Activated T-helper 17 cell treated with anti-CD3 and anti-CD28 coated beads, Interleukin-2, amount 50 U/mL, for 72 hours (primary cell): ENCODE measurements at regions not wholly inside any gene's neighbourhood (a gene's known extent, or its start where the extent isn't known, plus 50 kb on each side); places are given as distances from the start of the nearest gene placed in this dataset.

Experiments
- ATAC-seq: fragments of 150-1000 bp; cut with Tn5 transposase; replicated peaks from 2 replicates; pipeline ENCODE4 v1.10.0; 2021; ENCODE audit warnings: mild to moderate bottlenecking, moderate library complexity
- H3K27ac Mint-ChIP-seq: one replicate; pipeline ENCODE4 v1.8.0; 2022; ENCODE audit warnings: mixed read lengths
- H3K27me3 Mint-ChIP-seq: one replicate; pipeline ENCODE4 v1.8.0; 2022; ENCODE audit warnings: mixed read lengths
- H3K36me3 Mint-ChIP-seq: one replicate; pipeline ENCODE4 v1.8.0; 2022; ENCODE audit warnings: low read depth, mild to moderate bottlenecking, mixed read lengths
- H3K4me1 Mint-ChIP-seq: one replicate; pipeline ENCODE4 v1.8.0; 2022; ENCODE audit warnings: mixed read lengths
- H3K4me3 Mint-ChIP-seq: one replicate; pipeline ENCODE4 v1.8.0; 2022; ENCODE audit warnings: mild to moderate bottlenecking, mixed read lengths
- H3K9me3 Mint-ChIP-seq: one replicate; pipeline ENCODE4 v1.8.0; 2022; ENCODE audit warnings: mixed read lengths

DNA sequence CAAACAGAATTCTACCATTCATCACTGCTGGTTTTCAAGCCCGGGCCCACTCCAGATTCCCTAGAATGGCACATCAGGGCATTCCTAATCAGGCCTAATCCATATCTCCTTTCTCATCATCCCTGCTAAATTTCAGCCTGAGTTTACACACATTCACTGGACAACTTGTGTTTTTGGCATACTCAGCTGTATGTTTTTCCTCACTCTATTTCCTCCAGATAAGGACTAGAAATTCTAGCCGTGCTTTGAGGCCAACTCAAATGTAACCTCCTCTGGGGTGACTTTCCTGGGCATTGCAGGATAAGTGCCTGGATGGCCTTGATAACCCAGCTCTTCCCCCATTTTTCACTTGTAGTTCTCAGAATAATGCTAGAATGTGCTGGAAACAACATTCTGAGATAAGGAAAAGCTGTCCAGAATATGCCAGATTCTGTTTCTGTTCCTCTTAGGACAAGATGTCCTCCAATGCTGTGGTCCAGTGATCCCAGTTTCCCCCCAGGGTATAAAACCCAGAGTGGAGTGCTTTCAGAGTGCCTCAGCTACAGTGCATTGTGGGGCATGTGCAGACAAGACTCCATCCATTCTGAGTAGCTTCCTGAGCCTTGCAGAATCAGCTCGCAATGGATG, 66.9 kb upstream of the CLDN10 start:
- no peak overlapping the region for H3K4me3 Mint-ChIP-seq
- no peak for ATAC-seq
- H3K4me1 Mint-ChIP-seq: no peaks in the 10 kb centered on the region
- H3K36me3 Mint-ChIP-seq: no peaks in the 10 kb centered on the region
- H3K27me3 Mint-ChIP-seq: no peaks in the 10 kb centered on the region
- H3K9me3 Mint-ChIP-seq: no peaks in the 10 kb centered on the region
- H3K27ac Mint-ChIP-seq: no peak overlapping the region

DNA sequence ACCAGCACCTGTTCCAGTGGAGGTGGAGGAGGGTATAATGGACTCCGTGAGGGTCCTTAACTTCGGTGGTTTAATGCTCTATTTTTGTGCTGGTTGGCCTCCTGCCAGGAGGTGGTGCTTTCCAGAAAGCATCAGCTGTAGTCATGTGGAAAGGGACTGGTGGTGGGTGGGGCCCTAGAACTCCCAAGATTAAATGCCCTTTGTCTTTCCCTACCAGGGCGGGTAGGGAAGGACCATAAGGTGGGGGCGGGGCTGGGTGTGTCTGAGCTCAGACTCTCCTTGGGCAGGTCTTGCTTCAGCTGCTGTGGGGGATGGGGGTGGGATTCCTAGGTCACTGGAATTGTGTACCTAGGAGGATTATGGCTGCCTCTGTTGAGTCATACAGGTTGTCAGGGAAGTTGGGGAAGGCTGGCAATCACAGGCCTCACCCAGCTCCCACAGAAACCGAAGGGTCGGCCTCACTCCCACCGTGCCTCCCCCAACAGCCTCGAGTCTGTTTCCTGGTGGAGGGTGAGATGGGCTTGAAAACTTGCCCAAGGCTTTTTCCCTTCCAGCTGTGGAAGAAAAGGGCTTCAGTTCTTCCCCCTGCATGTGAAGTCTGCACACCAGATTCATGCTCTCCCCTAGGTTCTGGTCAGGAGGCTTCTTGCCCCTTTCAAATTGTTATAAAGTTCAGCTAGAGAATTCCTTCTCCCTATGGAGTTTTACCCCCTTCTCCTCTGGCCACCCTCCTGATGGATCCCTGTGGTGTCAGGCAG, 60.3 kb upstream of the CLDN10 start:
- H3K4me3 Mint-ChIP-seq: no peak overlapping the region
- peaks cover 8% of the 10 kb centered on the region for H3K9me3 Mint-ChIP-seq
- no peak overlapping the region for H3K27ac Mint-ChIP-seq
- H3K27me3 Mint-ChIP-seq: peaks cover 11% of the 10 kb centered on the region
- H3K4me1 Mint-ChIP-seq: no peaks in the 10 kb centered on the region
- no peaks in the 10 kb centered on the region for H3K36me3 Mint-ChIP-seq
- no peak for ATAC-seq

DNA sequence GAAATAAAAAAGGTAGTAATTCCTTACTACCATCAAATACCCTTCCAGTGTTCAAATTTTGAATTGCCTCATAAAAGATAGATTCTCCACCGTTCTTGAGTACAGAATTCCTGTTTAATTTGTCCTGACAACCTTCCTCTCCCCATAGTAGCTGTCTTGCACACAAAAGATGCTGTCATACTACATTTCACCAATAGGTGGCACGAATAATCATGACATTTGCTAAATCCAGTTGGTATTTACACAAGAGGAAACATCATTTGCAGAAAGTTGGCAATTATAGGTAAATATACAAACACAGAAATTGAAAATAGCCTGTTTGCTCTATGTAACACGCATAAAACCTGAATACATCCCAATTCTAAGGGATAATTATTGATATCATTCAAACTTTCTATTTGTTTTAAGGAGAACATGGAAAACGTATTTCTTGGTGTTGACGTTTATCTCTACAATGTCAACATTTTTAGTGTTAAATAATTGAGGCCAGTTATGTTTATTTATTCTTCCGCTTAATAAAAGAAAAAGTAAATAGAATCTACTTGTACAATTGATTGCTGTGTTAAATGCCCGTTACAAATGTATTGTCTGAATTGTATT, 58.3 kb upstream of the CLDN10 start:
- Mint-ChIP-seq H3K4me3 (no peak overlapping the region), H3K9me3 (peaks cover 8% of the 10 kb centered on the region), H3K4me1 (no peaks in the 10 kb centered on the region), H3K27me3 (peaks cover 11% of the 10 kb centered on the region), H3K27ac (no peak overlapping the region), H3K36me3 (no peaks in the 10 kb centered on the region)
- no peak for ATAC-seq

DNA sequence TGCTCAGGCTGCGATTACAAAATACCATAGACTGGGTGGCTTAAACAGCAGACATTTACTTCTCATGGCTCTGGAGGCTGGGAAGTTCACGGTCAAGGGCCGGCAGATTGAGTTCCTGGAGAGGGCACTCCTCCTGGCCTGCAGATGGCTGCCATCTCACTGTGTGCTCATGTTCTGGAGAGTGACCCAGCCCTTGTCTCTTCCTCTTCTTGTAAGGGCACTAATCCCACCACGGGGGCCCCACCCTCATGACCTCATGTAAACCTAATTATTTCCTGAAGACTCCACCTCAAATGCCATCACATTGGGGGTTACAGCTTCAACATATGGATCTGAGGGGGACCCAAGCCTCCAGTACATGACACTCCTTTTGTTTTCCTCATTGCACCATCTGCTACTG, 56.0 kb upstream of the CLDN10 start:
- H3K4me3 Mint-ChIP-seq: no peak overlapping the region
- peaks cover 17% of the 10 kb centered on the region for H3K27me3 Mint-ChIP-seq
- no peaks in the 10 kb centered on the region for H3K36me3 Mint-ChIP-seq
- H3K9me3 Mint-ChIP-seq: peaks cover 8% of the 10 kb centered on the region
- ATAC-seq: no peak
- H3K27ac Mint-ChIP-seq: no peak overlapping the region
- no peaks in the 10 kb centered on the region for H3K4me1 Mint-ChIP-seq

DNA sequence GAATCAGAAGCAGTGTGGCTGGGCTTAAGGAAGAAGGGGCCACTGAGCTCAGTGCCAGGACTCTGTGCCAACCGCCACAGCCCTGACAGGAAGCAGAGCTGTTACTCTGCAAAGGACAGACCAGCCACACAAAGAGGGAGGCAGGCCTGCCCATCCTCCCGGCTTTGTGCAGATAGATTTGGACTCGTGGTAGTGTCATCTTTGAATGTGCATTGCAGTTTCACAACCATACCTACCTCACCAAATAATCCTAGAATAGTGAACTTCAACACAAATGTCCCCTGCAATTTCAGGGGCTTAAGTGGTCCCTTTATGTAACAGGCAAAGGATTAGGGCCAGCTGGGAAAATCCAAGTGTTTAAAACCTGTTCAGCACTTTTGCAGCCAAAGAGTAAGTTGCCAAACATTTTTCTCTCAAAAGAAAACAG, 55.1 kb upstream of the CLDN10 start:
- Mint-ChIP-seq H3K27me3 (peaks cover 20% of the 10 kb centered on the region), H3K4me1 (no peaks in the 10 kb centered on the region), H3K27ac (no peak overlapping the region), H3K36me3 (no peaks in the 10 kb centered on the region), H3K9me3 (peaks cover 8% of the 10 kb centered on the region), H3K4me3 (no peak overlapping the region)
- no peak for ATAC-seq

DNA sequence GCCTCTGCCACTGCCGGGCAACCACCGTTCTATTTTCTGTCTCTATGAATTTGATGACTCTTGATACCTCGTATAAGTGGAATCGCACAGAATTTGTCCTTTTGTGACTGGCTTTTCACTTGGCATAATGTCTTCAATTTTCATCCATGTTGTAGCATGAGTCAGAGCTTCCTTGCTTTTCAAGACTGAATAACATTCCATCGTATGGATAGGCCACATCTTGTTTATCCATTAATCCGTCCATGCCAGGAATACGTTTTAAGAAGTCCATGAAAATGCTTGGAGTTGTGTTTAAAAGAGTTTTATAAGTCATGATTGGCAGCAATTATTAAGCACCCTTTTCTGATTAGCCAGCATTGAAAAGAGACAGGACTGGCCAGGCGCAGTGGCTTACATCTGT, 53.6 kb upstream of the CLDN10 start:
- peaks cover 23% of the 10 kb centered on the region for H3K27me3 Mint-ChIP-seq
- H3K4me3 Mint-ChIP-seq: no peak overlapping the region
- no peaks in the 10 kb centered on the region for H3K4me1 Mint-ChIP-seq
- H3K27ac Mint-ChIP-seq: no peak overlapping the region
- H3K36me3 Mint-ChIP-seq: no peaks in the 10 kb centered on the region
- H3K9me3 Mint-ChIP-seq: peaks cover 8% of the 10 kb centered on the region
- ATAC-seq: no peak

DNA sequence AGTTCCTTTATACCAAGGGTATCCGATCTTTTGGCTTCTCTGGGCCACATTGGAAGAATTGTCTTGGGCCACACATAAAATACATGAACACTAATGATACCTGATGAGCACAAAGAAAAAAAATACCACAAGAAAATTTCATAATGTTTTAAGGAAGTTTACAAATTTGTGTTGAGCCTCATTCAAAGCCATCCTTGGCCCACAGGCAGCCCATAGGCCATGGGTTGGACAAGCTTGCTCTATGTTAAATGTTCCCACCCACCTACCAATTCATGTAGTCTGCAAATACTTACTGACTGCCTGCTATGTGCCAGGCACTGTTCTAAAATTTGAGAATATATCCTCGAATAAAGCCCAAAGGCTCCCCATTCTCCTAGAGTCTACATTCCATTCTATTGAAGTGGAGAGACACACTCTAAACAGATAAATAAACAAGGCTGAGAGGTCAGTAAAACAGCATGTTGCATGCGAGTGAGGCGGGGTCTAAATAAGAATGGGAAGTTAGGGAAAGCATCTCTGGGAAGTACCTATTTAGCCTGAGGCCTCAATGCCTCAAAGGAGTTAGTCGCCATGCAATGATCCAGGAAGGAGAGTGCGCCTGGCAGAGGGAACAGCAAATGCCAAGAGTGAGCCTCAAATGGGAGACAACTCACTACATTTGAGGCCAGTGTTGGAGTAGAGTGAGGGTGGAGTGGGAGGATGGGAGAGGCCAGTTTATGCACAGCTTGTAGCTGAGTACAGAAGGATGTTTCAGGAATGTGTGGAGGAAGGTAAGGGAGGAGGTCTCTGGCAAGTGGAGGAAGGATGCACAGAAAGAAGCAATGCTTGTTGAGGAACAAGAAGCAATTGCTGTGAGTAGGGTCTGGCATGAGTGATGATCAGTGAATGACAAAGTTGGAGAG, 52.5 kb upstream of the CLDN10 start:
- H3K4me3 Mint-ChIP-seq: no peak overlapping the region
- no peak for ATAC-seq
- no peak overlapping the region for H3K27ac Mint-ChIP-seq
- peaks cover 20% of the 10 kb centered on the region for H3K27me3 Mint-ChIP-seq
- peaks cover 8% of the 10 kb centered on the region for H3K9me3 Mint-ChIP-seq
- H3K36me3 Mint-ChIP-seq: no peaks in the 10 kb centered on the region
- H3K4me1 Mint-ChIP-seq: no peaks in the 10 kb centered on the region

DNA sequence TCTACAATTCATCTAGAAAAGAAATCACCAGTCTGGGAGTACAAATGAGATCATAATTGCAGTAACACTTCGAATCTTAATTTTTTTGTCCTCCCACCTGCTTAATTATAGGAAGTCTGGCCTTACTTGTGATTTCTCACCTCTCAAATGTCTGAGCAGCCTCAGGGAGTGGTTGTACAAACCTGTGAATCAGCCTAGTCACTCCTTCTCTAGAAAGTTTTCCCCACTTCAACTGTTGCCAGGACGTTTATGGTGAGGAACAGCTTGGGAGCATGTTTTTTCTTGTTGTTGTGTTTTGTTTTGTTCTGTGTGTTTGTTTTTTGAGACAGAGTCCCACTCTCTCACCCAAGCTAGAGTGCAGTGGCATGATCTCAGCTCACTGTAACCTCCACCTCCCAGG, 50.3 kb upstream of the CLDN10 start:
- Mint-ChIP-seq H3K4me3 (no peak overlapping the region), H3K9me3 (no peaks in the 10 kb centered on the region), H3K36me3 (no peaks in the 10 kb centered on the region), H3K4me1 (no peaks in the 10 kb centered on the region), H3K27me3 (peaks cover 16% of the 10 kb centered on the region), H3K27ac (no peak overlapping the region)
- ATAC-seq: no peak
